HEK293T (cell line): ENCODE measurements at regions not wholly inside any gene's neighbourhood (a gene's known extent, or its start where the extent isn't known, plus 50 kb on each side); places are given as distances from the start of the nearest gene placed in this dataset.

Source experiments
- CTCF ChIA-PET: fragments of 350-600 bp; formaldehyde crosslinking; extraction: SDS; loops from one replicate; lab custom pipeline; 2021; ENCODE audit warnings: antibody characterized with exemption, inconsistent platforms; lab: Yijun Ruan, JAX
- POLR2A ChIA-PET: fragments of 350-600 bp; formaldehyde crosslinking; extraction: SDS; loops from one replicate; lab custom pipeline; 2020; ENCODE audit warnings: antibody characterized with exemption, inconsistent platforms; lab: Yijun Ruan, JAX
- DNase-seq: peaks from one replicate; pipeline ENCODE4 v3.0.0; 2012; ENCODE audit warnings: mixed read lengths; ENCODE audit errors: extremely low spot score
- ARNT ChIP-seq: fragments of 450-650 bp; IDR thresholded peaks from 2 replicates; pipeline ENCODE4 v1.6.1; 2017; ENCODE audit warnings: mild to moderate bottlenecking
- BHLHE40 ChIP-seq: fragments of 450-650 bp; IDR thresholded peaks from 2 replicates; pipeline ENCODE4 v1.6.1; 2016; ENCODE audit warnings: mild to moderate bottlenecking, moderate library complexity, borderline replicate concordance
- CTBP1 ChIP-seq: fragments of 450-650 bp; IDR thresholded peaks from 2 replicates; pipeline ENCODE4 v1.6.1; 2016; ENCODE audit warnings: borderline replicate concordance
- ELF4 ChIP-seq: fragments of 450-650 bp; IDR thresholded peaks from 2 replicates; pipeline ENCODE4 v1.6.1; 2017; ENCODE audit warnings: antibody characterized with exemption
- FOXA1 ChIP-seq: fragments of 450-650 bp; IDR thresholded peaks from 2 replicates; pipeline ENCODE4 v1.6.1; 2016; ENCODE audit warnings: mild to moderate bottlenecking
- FOXK2 ChIP-seq: fragments of 450-650 bp; IDR thresholded peaks from 2 replicates; pipeline ENCODE4 v1.6.1; 2016; ENCODE audit warnings: mild to moderate bottlenecking
- FOXM1 ChIP-seq: fragments of 450-650 bp; IDR thresholded peaks from 2 replicates; pipeline ENCODE4 v1.6.1; 2017; ENCODE audit warnings: mild to moderate bottlenecking, borderline replicate concordance
- HDGF ChIP-seq: fragments of 450-650 bp; IDR thresholded peaks from 2 replicates; pipeline ENCODE4 v1.6.1; 2017; ENCODE audit warnings: antibody characterized with exemption, borderline replicate concordance
- L3MBTL2 ChIP-seq: fragments of 450-650 bp; conservative IDR thresholded peaks from 2 replicates; pipeline ENCODE4 v1.6.1; 2016; ENCODE audit warnings: mild to moderate bottlenecking
- LEF1 ChIP-seq: fragments of 450-650 bp; IDR thresholded peaks from 2 replicates; pipeline ENCODE4 v1.6.1; 2017; ENCODE audit warnings: mild to moderate bottlenecking, borderline replicate concordance
- NFRKB ChIP-seq: fragments of 450-650 bp; IDR thresholded peaks from 2 replicates; pipeline ENCODE4 v1.6.1; 2016; ENCODE audit warnings: mild to moderate bottlenecking, moderate library complexity
- SP1 ChIP-seq: fragments of 450-650 bp; IDR thresholded peaks from 2 replicates; pipeline ENCODE4 v1.6.1; 2017
- SUZ12 ChIP-seq: fragments of 450-650 bp; IDR thresholded peaks from 2 replicates; pipeline ENCODE4 v1.6.1; 2016; ENCODE audit warnings: mild to moderate bottlenecking
- TARDBP ChIP-seq: fragments of 450-650 bp; IDR thresholded peaks from 2 replicates; pipeline ENCODE4 v1.6.1; 2016
- ZNF384 ChIP-seq: fragments of 450-650 bp; IDR thresholded peaks from 2 replicates; pipeline ENCODE4 v1.6.1; 2016
- TF ChIP-seq, protein P1 (sequence below): fragments of 450-650 bp; IDR thresholded peaks from 2 replicates; pipeline ENCODE4 v1.6.1; 2016

- CTCF ChIA-PET: interaction anchor here (0.6 kb wide), 1 partner anchor 36 kb away, joined by 3 read pairs; no protein-coding TSS in a partner anchor
- no peak for TF ChIP-seq FOXK2
- TF ChIP-seq LEF1: no peak
- no peak for TF ChIP-seq HDGF
- TF ChIP-seq SP1: no peak
- POLR2A ChIA-PET: no interaction called here
- no peak for DNase-seq
Measured at GRCh38 chr3:124453189-124453588, 277.1 kb upstream of the UMPS start.

GRCh38 chr3:124455891-124456290, 274.4 kb upstream of the UMPS start:
- CTCF ChIA-PET: no interaction called here
- no peak for DNase-seq
- POLR2A ChIA-PET: no interaction called here
- no peak for TF ChIP-seq NFRKB
- no peak for TF ChIP-seq FOXK2
- TF ChIP-seq ARNT: no peak
- TF ChIP-seq BHLHE40: no peak
- no peak for TF ChIP-seq HDGF
- no peak for TF ChIP-seq SP1
- TF ChIP-seq, protein P1, sequence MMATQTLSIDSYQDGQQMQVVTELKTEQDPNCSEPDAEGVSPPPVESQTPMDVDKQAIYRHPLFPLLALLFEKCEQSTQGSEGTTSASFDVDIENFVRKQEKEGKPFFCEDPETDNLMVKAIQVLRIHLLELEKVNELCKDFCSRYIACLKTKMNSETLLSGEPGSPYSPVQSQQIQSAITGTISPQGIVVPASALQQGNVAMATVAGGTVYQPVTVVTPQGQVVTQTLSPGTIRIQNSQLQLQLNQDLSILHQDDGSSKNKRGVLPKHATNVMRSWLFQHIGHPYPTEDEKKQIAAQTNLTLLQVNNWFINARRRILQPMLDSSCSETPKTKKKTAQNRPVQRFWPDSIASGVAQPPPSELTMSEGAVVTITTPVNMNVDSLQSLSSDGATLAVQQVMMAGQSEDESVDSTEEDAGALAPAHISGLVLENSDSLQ: no peak
- no peak for TF ChIP-seq FOXA1
- TF ChIP-seq ZNF384: no peak
- no peak for TF ChIP-seq FOXM1
- no peak for TF ChIP-seq LEF1
- no peak for TF ChIP-seq CTBP1
- TF ChIP-seq L3MBTL2: no peak
- TF ChIP-seq SUZ12: no peak
- no peak for TF ChIP-seq ELF4
- TF ChIP-seq TARDBP: no peak

GRCh38 chr3:124456506-124456905, 273.7 kb upstream of the UMPS start:
- TF ChIP-seq SUZ12: no peak
- no peak for TF ChIP-seq FOXA1
- TF ChIP-seq NFRKB: no peak
- TF ChIP-seq FOXM1: no peak
- TF ChIP-seq BHLHE40: no peak
- no peak for TF ChIP-seq HDGF
- TF ChIP-seq FOXK2: no peak
- no peak for TF ChIP-seq CTBP1
- TF ChIP-seq, protein P1: no peak
- no peak for TF ChIP-seq ARNT
- no peak for TF ChIP-seq L3MBTL2
- CTCF ChIA-PET: interaction anchor here (1.0 kb wide), 1 partner anchor 105 kb away, joined by 4 read pairs; no protein-coding TSS in a partner anchor
- POLR2A ChIA-PET: no interaction called here
- DNase-seq: no peak

DNA sequence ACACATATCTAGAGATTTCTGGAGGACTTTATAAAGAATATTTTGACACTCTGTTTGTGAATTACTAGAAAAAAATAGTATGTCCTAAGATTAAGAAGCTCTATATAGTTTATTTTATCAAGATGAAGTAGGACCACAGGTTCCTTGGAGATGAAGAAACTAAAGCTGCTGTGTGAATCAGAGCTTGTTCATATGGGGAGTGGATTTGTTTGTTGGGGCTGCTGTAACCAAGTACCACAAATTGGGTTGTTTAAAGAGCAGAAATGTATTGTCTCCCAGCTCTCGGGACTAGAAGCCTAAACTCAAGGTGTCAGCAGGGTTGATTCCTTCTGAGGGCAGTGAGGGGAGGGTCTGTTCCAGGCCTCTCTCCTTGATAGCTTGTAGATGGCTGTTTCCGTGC, 270.6 kb upstream of the UMPS start:
- CTCF ChIA-PET: interaction anchor here (0.7 to 1.1 kb wide), 2 partner anchors 9 to 108 kb away, joined by 3 to 4 read pairs; no protein-coding TSS in a partner anchor
- DNase-seq: no peak
- POLR2A ChIA-PET: no interaction called here
- TF ChIP-seq FOXK2: no peak
- no peak for TF ChIP-seq FOXM1
- TF ChIP-seq CTBP1: no peak
- TF ChIP-seq SP1: no peak
- TF ChIP-seq HDGF: no peak
- no peak for TF ChIP-seq FOXA1
- TF ChIP-seq ZNF384: no peak
- no peak for TF ChIP-seq ELF4
- TF ChIP-seq BHLHE40: no peak
- no peak for TF ChIP-seq NFRKB
- no peak for TF ChIP-seq TARDBP
- no peak for TF ChIP-seq ARNT
- no peak for TF ChIP-seq L3MBTL2
- no peak for TF ChIP-seq SUZ12
- no peak for TF ChIP-seq LEF1
- TF ChIP-seq, protein P1: no peak

- ChIA-PET POLR2A (no interaction called here), CTCF (no interaction called here)
- no peak for DNase-seq
- TF ChIP-seq SP1 (no peak), L3MBTL2 (no peak), BHLHE40 (no peak), CTBP1 (no peak), FOXK2 (no peak), HDGF (no peak), FOXM1 (no peak), NFRKB (no peak), TARDBP (no peak), SUZ12 (no peak), ELF4 (no peak)
- TF ChIP-seq, protein P1: no peak
Measured at GRCh38 chr3:124461126-124461525, 269.1 kb upstream of the UMPS start.
